ENCODE measurements at regions not wholly inside any gene's neighbourhood (a gene's known extent, or its start where the extent isn't known, plus 50 kb on each side); places are given as distances from the start of the nearest gene placed in this dataset.

GRCh38 chr12:24643120-24644119 is 305.5 kb downstream of the BCAT1 start:
- no TSS peak for BruUV-seq (replicated peaks)
- ATAC-seq (no peak), FAIRE-seq (no peak), DNase-seq (ENCODE audit: low spot score) (no peak)
- Histone ChIP-seq H3K79me2 (ENCODE audit: insufficient read depth, low read length) (no peaks in the 10 kb centered on the region), H3K4me3 (replicated peaks in 1 of 3; ENCODE audit: insufficient read depth in 1 of 3, low read depth in 2 of 3, low read length in 3 of 3) (no peak overlapping the region), H3K9me3 (ENCODE audit: low read length) (no peaks in the 10 kb centered on the region), H3K9ac (ENCODE audit: insufficient read depth, low read depth, low read length) (no peak overlapping the region), H2AFZ (ENCODE audit: low read length) (no peak overlapping the region), H3K27ac (ENCODE audit: extremely low read length, insufficient read depth, low read length) (no peak overlapping the region), H3K36me3 (replicated peaks in 1 of 2; ENCODE audit: control insufficient read depth in 1 of 2, insufficient read depth in 2 of 2, low read length in 2 of 2) (no peaks in the 10 kb centered on the region), H3K4me2 (ENCODE audit: low read depth, low read length) (no peak overlapping the region), H4K20me1 (ENCODE audit: insufficient read depth, low read length) (no peaks in the 10 kb centered on the region), H3K27me3 (ENCODE audit: control insufficient read depth in 1 of 2, insufficient read depth in 2 of 2, low read length in 2 of 2) (no peaks in the 10 kb centered on the region; a peak in 1 of 5 replicates), H3K4me1 (ENCODE audit: insufficient read depth, low read length) (no peaks in the 10 kb centered on the region)
- ChIA-PET CTCF (ENCODE audit: low intra/inter-chr PET ratio, low total read pairs) (no interaction called here), POLR2A (no interaction called here)
- TF ChIP-seq TEAD3 (CRISPR knock-in tag; optimal IDR thresholded peaks at IDR 0.05; ENCODE audit: borderline replicate concordance) (no peak), ZSCAN20 (CRISPR knock-in tag; IDR thresholded peaks at IDR 0.05; ENCODE audit: borderline replicate concordance) (no peak), REXO4 (CRISPR knock-in tag; IDR thresholded peaks at IDR 0.05; ENCODE audit: borderline replicate concordance) (no peak), HNRNPUL1 (IDR thresholded peaks at IDR 0.05; ENCODE audit: low read depth, low read length) (no peak), AGO1 (IDR thresholded peaks at IDR 0.05; ENCODE audit: low read depth, low read length, poor library complexity, severe bottlenecking) (no peak), TEAD2 (CRISPR knock-in tag; IDR thresholded peaks at IDR 0.05) (no peak), ZNF770 (CRISPR knock-in tag; IDR thresholded peaks at IDR 0.05) (no peak), ELK4 (CRISPR knock-in tag; IDR thresholded peaks at IDR 0.05; ENCODE audit: borderline replicate concordance) (no peak), ZSCAN30 (CRISPR knock-in tag; IDR thresholded peaks at IDR 0.05) (no peak), ZBTB49 (CRISPR knock-in tag; IDR thresholded peaks at IDR 0.05; ENCODE audit: borderline replicate concordance) (no peak), ZNF710 (CRISPR knock-in tag; IDR thresholded peaks at IDR 0.05; ENCODE audit: borderline replicate concordance) (no peak), RARA (CRISPR knock-in tag; IDR thresholded peaks at IDR 0.05) (no peak), ZFP36L2 (CRISPR knock-in tag; IDR thresholded peaks at IDR 0.05) (no peak)
- WGBS (ENCODE audit: low lambda C conversion rate), result 28% methylated on average over 4 of the region's 4 CpGs
- in situ Hi-C loops (cut with HindIII; ENCODE audit: extremely low pct_ligation_motif_present, low pct_unique_long_range_greater_than_20kb) (no loop called here), intact Hi-C loops (cut with micrococcal nuclease; ENCODE audit: unreplicated experiment) (no loop called here)

All from HepG2 (cell line).